ENCODE measurements at regions not wholly inside any gene's neighbourhood (a gene's known extent, or its start where the extent isn't known, plus 50 kb on each side); places are given as distances from the start of the nearest gene placed in this dataset.

- peak; percentile 2 for DNase-seq (ENCODE audit: low read depth)
Observed at GRCh38 chr14:75333606-75334548, 55.2 kb downstream of the FOS start.

- no peak for DNase-seq (ENCODE audit: low read depth)
Observed at GRCh38 chr14:75334549-75335051, 56.0 kb downstream of the FOS start.

GRCh38 chr14:75335571-75335970, 56.9 kb downstream of the FOS start:
- no peak for DNase-seq (ENCODE audit: low read depth)

GRCh38 chr14:75338398-75338797, 59.8 kb downstream of the FOS start:
- DNase-seq (ENCODE audit: low read depth), result no peak

- no peak for DNase-seq (ENCODE audit: low read depth)
Observed at GRCh38 chr14:75339059-75339458, 60.4 kb downstream of the FOS start.

- DNase-seq (ENCODE audit: low read depth), result no peak
Observed at GRCh38 chr14:75340921-75341320, 62.3 kb downstream of the FOS start.

GRCh38 chr14:75341620-75342019, 63.0 kb downstream of the FOS start:
- no peak for DNase-seq (ENCODE audit: low read depth)

GRCh38 chr14:75342762-75343599, 64.4 kb downstream of the FOS start:
- no peak for DNase-seq (ENCODE audit: low read depth)

- DNase-seq (ENCODE audit: low read depth), result no peak
Observed at GRCh38 chr14:75343911-75344310, 65.3 kb downstream of the FOS start.

GRCh38 chr14:75344411-75344810, 65.8 kb downstream of the FOS start:
- no peak for DNase-seq (ENCODE audit: low read depth)

- no peak for DNase-seq (ENCODE audit: low read depth)
Observed at GRCh38 chr14:75350505-75351060, 72.0 kb downstream of the FOS start.

- no peak for DNase-seq (ENCODE audit: low read depth)
Observed at GRCh38 chr14:75359098-75359497, 68.7 kb upstream of the JDP2 start.

GRCh38 chr14:75361041-75361440, 66.8 kb upstream of the JDP2 start:
- DNase-seq (ENCODE audit: low read depth), result no peak

GRCh38 chr14:75361751-75362433, 65.9 kb upstream of the JDP2 start:
- DNase-seq (ENCODE audit: low read depth), result no peak

- no peak for DNase-seq (ENCODE audit: low read depth)
Observed at GRCh38 chr14:75363130-75363529, 64.7 kb upstream of the JDP2 start.

- DNase-seq (ENCODE audit: low read depth), result no peak
Observed at GRCh38 chr14:75363570-75364227, 64.1 kb upstream of the JDP2 start.

GRCh38 chr14:75365116-75365515, 62.7 kb upstream of the JDP2 start:
- DNase-seq (ENCODE audit: low read depth), result no peak

GRCh38 chr14:75366963-75367362, 60.9 kb upstream of the JDP2 start:
- DNase-seq (ENCODE audit: low read depth), result no peak

GRCh38 chr14:75368333-75368732, 59.5 kb upstream of the JDP2 start:
- no peak for DNase-seq (ENCODE audit: low read depth)

GRCh38 chr14:75369506-75369905, 58.3 kb upstream of the JDP2 start:
- no peak for DNase-seq (ENCODE audit: low read depth)

Measured in stimulated activated CD8-positive, alpha-beta memory T cell treated with anti-CD3 and anti-CD28 coated beads, Interleukin-7, amount 100 ng/mL, for 24 hours (primary cell).